ENCODE measurements at regions not wholly inside any gene's neighbourhood (a gene's known extent, or its start where the extent isn't known, plus 50 kb on each side); places are given as distances from the start of the nearest gene placed in this dataset.
"Not testable (repeated sequence)": the region's sequence is repeated elsewhere in the genome, so short reads cannot be mapped to it uniquely, and the experiment has no call there.

DNA sequence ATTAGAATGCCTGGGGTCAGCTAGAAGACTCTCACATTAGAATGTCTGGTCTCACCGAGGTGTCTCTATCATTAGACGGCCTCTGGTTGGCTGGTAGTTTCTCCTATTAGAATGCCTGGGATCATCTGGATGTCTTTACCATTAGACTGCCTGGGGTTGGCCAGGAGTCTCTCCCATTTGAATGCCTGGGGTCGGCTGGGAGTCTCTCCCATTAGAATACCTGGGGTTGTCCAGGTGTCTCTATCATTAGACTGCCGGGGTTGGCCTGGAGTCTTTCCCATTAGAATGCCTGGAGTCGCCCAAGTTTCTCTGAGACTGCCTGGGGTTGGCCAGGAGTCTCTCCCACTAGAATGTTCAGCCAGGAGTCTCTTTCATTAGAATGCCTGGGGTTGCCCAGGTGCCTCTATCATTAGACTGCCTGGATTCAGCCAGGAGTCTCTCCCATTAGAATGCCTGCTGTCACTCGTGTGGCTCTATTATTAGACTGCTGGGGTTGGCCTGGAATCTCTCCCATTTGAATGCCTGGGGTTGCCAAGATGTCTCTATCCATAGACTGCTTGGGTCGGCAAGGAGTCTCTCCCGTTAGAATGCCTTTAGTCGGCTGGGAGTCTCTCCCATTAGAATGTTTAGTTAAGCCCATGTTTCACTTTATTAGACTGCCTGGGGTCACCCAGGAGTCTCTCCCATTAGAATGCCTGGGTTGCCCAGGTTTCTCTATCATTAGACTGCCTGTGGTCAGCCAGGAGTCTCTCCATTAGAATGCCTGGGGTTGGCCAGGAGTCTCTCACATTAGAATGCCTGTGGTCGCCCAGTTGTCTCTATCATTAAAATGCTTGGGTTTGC, 1467.8 kb downstream of the UQCRFS1 start:
- WGBS, 3 donors, result 84 to 89% (median 85%) methylated on average over 10 of the region's 10 CpGs
- no peak overlapping the region for H3K27ac ChIP-seq (ENCODE audit: low read depth, low read length)

DNA sequence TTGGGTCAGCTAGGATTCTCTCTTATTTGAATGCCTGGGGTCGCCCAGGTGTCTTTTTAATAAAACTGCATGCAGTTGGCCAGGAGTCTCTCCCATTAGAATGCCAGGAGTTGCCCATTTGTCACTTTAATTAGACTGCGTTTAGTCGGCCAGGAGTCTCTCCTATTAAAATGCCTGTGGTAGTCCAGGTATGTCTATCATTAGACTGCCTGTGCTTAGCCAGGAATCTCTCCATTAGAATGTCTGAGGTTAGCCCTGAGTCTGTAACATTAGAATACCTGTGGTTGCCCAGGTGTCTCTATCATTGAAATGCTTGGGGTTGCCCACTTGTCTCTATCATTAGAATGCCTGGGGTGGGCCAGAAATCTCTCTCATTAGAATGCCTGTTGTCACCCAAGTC, 1470.9 kb downstream of the UQCRFS1 start:
- no peak overlapping the region for H3K27ac ChIP-seq (ENCODE audit: low read depth, low read length)
- 83 to 88% (median 84%) methylated on average over 3 of the region's 3 CpGs for WGBS, 3 donors

DNA sequence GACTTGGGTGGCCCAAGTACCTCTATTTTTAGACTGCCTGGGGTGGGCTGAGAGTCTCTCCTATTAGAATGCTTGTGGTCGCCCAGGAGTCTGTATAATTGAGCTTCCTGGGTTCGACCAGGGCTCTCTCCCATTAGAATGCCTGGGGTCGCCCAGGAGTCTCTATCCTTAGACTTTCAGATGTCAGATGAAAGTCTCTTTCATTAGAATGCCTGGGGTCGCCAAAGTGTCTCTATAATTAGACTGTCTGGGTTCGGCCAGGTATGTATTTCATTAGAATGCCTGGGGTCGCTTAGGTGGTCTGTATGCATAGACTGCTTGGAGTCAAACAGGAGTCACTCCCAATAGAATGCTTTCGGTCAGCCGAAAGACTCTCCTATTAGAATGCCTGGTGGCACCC, 1471.7 kb downstream of the UQCRFS1 start:
- no peak overlapping the region for H3K27ac ChIP-seq (ENCODE audit: low read depth, low read length)
- 89 to 93% (median 92%) methylated on average over 8 of the region's 8 CpGs for WGBS, 3 donors

DNA sequence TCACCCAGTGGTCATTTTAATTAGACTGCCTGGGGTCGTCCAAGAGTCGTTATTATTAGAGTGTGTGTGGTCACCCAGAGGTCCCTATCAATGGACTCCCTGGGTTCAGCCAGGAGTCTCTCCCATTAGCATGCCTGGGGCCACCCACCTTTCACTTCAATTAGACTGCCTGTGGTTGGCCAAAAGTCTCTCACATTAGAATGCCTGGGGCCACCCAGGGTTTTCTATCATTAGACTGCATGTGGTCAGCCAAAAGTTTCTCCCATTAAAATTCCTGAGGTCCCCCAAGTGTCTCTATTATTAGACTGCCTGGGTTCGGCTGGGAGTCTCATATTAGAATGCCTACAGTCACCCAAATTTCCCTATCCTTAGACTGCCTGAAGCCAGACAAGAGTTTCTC, 1472.6 kb downstream of the UQCRFS1 start:
- WGBS, 3 donors, result 81 to 92% (median 90%) methylated on average over 3 of the region's 3 CpGs

DNA sequence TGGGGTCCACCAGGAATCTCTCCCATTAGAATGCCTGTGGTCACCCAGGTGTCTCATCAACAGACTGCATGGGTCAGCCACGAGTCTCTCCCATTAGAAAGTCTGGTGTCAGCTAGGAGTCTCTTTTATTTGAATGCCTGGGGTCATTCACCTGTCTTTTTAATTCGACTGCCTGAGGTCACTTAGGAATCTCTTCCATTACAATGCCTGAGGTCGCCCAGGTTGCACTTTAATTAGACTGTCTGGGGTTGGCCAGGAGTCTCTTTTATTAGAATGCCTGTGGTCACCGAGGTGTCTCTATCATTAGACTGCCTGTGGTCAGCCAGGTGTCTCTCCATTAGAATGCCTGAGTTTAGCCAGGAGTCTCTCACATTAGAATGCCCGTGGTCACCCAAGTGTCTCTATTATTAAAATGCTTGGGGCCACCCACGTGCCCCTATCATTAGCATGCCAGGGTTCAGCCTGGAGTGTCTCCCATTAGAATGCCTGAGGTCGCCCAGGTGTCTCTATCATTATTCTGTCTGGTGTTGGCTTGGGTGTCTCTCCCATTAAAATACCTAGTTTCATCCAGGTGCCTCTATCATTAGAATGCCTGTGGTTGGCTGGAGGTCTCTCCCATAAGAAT, 1474.3 kb downstream of the UQCRFS1 start:
- no peak overlapping the region for H3K27ac ChIP-seq (ENCODE audit: low read depth, low read length)
- WGBS, 3 donors, result 89 to 92% (median 90%) methylated on average over 7 of the region's 7 CpGs

More for the DNA sequence above, 1472.6 kb downstream of the UQCRFS1 start:
- no peak overlapping the region for H3K27ac ChIP-seq (ENCODE audit: low read depth, low read length)

DNA sequence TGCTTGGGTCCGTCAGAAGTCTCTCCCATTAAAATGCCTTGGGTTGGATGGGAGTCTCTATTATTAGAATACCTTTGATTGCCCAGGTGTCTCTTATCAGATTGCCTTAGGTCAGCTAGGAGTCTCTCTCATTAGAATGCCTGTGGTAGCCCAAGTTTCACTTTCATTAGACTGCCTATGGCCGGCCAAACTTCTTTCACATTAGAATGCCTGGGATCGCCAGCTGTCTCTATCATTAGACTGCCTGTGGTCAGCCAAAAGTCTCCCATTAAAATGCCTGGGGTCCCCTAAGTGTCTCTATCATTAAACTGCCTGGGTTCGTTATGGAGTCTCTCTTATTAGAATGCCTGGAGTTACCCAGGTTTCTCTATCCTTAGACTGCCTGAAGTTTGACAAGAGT, 1476.7 kb downstream of the UQCRFS1 start:
- no peak overlapping the region for H3K27ac ChIP-seq (ENCODE audit: low read depth, low read length)
- WGBS, 3 donors, result 95 to 96% (median 96%) methylated on average over 4 of the region's 4 CpGs

DNA sequence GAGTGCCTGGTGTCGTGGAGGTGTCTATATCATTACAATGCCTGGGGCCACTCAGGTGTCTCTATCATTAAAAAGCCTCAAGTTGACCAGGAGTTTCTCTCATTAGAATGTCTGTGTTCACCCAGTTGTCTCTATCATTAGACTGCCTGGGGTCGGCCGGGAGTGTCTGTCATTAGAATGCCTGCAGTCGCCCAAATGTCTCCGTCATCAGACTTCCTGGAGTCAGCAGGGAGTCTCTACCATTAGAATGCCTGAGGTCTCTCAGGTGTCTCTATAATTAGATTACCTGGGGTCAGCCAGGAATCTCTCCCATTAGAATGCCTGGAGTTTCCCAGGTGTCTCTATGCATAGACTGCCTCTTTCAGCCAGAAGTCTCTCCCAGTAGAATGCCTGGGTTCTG, 1477.6 kb downstream of the UQCRFS1 start:
- WGBS, 3 donors, result 92 to 99% (median 93%) methylated on average over 5 of the region's 5 CpGs

DNA sequence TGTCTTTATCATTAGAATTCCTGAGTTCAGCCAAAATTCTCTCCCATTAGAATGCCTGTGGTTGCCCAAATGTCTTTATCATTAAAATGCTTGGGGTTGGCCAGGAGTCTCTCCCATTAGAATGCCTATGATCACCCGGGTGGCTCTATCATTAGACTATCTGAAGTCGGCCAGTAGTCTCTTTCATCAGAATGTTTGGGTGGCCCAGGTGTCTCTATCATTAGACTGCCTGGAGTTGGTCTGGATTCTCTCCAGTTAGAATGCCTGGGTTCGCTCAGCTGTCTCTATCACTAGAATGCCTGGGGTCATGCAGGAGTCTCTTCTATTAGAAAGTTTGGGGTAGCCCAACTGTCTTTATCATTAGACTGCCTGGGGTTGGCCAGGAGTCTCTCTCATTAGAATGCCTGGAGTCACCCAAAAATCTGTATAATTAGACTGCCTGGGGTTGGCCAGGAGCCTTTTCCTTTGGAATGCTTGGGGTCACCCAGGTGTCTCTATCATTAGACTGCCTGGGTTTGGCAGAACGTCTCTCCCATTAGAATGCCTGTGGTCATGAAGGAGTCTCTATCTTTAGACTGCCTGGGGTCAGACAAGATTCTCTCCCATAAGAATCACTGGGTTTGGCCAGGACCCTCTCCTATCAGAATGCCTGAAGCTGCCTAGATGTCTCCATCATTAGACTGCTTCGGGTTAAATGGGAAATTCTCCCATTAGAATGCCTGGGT, 1478.3 kb downstream of the UQCRFS1 start:
- WGBS, 3 donors, result 91 to 92% (median 91%) methylated on average over 5 of the region's 5 CpGs
- no peak overlapping the region for H3K27ac ChIP-seq (ENCODE audit: low read depth, low read length)

More for the DNA sequence above, 1477.6 kb downstream of the UQCRFS1 start:
- H3K27ac ChIP-seq (ENCODE audit: low read depth, low read length), result no peak overlapping the region

DNA sequence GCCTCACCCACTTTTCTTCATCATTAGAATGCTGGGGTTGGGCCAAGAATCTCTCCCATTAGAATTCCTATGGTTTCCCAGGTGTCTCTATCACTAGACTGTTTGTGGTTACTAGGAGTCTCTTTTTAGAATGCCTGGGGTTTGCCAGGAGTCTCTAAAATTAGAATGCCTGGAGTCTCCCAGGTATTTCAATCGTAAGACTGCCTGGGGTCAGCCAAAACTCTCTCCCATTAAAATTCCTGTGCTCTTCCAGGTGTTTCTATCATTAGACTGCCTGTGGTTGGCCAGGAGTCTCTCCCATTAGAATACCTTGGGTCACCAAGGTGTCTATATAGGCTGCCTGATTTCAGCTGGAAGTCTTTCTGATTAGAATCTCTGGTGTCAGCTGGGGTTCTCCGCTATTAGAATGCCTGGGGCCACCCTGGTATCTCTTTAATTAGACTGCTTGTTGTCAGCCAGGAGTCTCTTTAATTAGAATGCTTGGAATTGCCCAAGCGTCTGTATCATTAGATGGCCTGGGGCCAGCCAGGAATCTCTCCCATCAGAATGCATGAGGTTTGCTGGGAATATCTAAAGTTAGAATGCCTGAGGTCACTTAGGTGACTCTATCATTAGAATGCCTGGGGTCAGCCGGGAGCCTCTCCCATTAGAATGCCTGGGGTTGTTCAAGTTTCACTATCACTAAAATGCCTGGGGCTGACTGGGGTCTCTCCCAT, 1479.2 kb downstream of the UQCRFS1 start:
- no peak overlapping the region for H3K27ac ChIP-seq (ENCODE audit: low read depth, low read length)
- WGBS, 3 donors, result 92 to 94% (median 93%) methylated on average over 4 of the region's 4 CpGs

DNA sequence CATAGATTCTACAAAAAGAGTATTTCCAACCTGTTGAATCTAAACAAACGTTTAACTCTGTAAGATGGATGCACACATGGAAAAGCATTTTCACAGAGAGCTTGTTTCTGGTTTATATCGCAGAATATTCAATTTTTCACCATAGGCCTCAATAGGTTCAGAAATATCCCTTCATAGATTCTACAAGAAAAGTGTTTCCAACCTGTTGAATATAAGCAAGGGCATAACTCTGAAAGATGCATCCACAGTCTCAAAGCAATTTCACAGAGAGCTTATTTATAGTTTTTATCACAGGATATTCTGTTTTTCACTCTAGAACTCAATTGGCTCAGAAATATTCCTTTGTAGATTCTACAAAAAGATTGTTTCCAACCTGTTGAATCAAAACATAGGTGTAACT, 1483.6 kb downstream of the UQCRFS1 start:
- H3K27ac ChIP-seq (ENCODE audit: low read depth, low read length), result no peak overlapping the region
- WGBS, 3 donors, result 85 to 92% (median 89%) methylated on average over 2 of the region's 2 CpGs

DNA sequence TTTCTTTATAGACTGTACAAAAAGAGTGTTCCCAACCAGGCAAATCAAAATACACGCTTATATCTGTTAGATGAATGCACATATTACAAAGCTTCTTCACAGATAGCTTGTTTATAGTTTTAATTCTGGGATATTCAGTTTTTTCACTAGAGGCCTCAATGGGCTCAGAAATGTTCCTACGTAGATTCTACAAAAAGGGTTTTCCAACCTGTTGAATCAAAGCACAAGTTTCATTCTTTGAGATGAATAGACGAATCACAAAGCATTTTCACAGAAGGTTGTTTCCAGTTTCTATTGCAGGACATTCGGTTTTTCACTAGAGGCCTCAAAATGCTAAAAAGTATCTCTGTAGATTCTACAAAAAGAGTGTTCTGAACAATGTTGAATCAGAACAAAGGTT, 1490.3 kb downstream of the UQCRFS1 start:
- WGBS, 3 donors, result 81 to 83% (median 83%) methylated on average over 4 of the region's 4 CpGs
- H3K27ac ChIP-seq (ENCODE audit: low read depth, low read length), result no peak overlapping the region

DNA sequence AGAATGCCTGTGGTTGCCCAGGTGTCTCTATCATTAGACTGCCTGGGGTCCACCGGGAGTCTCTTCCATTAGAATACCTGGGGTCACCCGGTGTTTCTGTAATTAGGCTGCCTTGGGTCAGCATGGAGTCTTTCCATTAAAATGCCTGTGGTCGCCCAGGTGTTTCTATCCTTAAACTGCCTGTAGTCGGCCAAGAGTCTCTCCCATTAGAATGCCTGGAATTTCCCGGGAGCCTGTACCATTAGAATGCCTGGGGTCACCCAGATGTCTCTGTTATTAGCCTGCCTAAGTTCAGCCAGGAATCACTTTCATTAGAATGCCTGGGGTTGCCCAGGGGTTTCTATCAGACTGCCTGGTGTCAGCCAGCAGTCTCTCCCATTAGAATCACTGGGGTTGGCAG, 1492.8 kb downstream of the UQCRFS1 start:
- no peak overlapping the region for H3K27ac ChIP-seq (ENCODE audit: low read depth, low read length)
- 80 to 88% (median 87%) methylated on average over 5 of the region's 5 CpGs for WGBS, 3 donors

DNA sequence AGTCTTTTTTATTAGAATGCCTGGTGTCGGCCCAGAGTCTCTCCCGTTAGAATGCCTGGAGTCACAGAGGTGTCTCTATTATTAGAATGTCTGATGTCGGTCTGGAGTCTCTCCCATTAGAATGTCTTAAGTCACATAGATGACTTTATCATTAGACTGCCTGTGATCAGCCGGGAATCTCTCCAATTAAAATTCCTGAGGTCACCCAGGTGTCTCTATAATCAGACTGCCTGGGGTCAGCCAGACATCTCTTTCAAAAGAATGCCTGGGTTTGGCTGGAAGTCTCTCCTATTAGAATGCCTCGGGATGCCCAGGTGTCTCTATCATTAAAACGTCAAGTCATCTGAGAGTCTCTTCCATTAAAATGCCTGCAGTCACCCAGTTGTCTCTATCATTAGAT, 1493.9 kb downstream of the UQCRFS1 start:
- no peak overlapping the region for H3K27ac ChIP-seq (ENCODE audit: low read depth, low read length)
- WGBS, 3 donors, result 80 to 87% (median 84%) methylated on average over 6 of the region's 6 CpGs

DNA sequence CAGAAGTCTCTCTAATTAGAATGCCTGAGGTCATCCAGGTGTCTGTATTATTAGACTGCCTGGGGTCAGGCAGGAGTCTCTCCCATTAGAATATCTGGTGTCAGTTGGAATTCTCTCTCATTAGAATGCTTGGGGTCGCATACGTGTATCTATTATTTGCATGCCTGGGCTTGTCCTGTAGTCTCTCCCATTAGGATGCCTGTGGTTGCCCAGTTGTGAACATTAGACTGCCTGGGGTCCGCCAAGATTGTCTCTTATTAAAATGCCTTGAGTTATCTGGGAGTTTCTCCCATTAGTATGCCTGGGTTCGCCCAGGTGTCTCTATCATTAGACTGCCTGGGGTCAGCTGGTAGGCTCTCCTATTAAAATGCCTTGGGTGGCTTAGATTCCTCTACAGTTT, 1494.7 kb downstream of the UQCRFS1 start:
- WGBS, 3 donors, result 70 to 80% (median 71%) methylated on average over 4 of the region's 4 CpGs

DNA sequence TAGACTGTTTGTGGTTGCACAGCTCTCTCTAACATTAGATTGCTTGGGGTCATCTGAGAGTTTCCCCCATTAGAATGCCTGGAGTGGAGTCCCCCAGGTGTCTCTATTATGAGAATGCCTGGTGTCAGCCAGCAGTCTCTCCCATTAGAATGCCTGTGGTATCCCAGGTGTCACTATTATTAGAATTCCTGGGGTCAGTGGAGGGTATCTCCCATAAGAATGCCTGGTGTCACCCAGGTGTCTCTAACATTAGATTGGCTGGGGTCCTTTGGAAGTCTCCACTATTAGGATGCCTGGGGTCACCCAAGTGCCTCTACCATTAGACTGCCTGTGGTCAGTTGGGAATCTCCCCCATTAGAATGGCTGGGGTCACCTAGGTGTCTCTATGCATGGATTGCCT, 1495.1 kb downstream of the UQCRFS1 start:
- no peak overlapping the region for H3K27ac ChIP-seq (ENCODE audit: low read depth, low read length)

More for the DNA sequence above, 1494.7 kb downstream of the UQCRFS1 start:
- no peak overlapping the region for H3K27ac ChIP-seq (ENCODE audit: low read depth, low read length)

DNA sequence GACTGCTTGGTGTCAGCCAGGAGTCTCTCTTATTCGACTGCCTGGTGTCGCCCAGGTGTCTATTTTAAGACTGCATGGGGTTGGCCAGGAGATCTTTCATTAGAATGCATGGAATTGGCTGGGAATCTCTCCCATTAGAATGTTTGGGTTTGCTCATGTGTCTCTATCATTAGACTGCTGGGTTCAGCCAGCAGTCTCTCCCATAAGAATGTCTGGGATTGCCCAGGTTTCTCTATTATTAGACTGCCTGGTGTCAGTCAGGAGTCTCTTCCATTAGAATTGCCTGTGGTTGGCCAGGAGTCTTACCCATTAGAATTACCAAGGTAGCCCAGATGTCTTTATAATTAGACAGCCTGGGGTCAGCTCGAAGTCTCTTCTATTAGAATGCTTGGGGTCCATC, 1496.0 kb downstream of the UQCRFS1 start:
- WGBS, 3 donors, result 66 to 72% (median 68%) methylated on average over 3 of the region's 3 CpGs
- H3K27ac ChIP-seq (ENCODE audit: low read depth, low read length), result no peak overlapping the region

DNA sequence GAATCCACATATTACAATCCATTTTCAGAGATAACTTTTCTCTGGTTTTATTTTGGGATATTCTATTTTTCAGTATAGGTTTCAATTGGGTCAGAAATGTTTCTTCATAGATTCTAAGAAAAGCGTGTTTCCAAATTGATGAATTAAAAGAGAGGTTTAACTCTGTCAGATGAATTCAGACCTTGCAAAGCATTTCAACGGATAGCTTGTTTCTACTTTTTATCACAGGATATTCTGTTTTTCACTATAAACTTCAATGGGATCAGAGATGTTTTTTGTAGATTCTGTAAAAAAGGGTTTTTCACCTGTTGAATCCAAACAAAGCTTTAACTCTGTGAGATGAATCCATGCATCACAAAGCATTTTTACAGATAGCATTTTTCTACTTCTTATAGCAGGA, 1498.1 kb downstream of the UQCRFS1 start:
- WGBS, 3 donors, result 56 to 72% (median 70%) methylated on average over 2 of the region's 2 CpGs
- no peak overlapping the region for H3K27ac ChIP-seq (ENCODE audit: low read depth, low read length)

DNA sequence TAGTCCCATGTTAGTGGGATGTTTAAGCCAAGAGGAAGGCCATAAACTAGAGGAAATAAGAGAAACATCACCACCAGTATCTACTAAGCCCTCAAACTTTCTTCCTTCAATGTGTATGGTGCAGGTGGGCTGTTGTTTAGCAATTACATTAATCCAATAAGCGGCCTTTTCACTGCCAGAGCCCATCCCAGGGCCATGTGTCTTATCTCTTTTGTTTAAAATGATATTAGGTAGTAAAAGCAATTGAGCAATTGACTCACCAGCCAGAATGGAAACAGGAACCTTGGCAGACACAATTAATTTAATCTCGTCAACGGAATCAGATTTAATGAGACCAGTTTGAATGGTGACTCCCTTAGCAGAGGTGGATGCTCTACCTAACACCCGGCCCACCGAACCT, 1503.5 kb downstream of the UQCRFS1 start:
- 63 to 81% (median 73%) methylated on average over 5 of the region's 5 CpGs for WGBS, 3 donors
- H3K27ac ChIP-seq (ENCODE audit: low read depth, low read length), result no peak overlapping the region

DNA sequence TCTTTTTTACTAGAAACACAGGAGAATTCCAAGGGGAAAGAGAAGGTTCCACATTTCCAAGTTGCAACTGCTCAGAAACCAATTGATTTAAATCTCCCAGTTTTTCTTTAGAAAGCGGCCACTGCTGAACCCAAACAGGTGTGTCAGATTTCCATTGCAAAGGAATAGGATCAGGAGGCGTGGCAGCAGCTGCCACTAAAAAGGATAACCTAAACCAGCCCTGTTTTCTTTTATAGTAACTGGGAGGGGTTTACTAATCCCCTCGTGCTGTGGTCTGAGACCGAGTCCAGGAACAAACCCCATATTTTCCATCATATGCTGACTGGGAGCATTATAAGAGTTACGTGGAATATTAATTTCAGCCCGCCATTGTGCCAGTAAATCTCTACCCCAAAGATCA, 1504.0 kb downstream of the UQCRFS1 start:
- WGBS, 3 donors, result 71 to 77% (median 75%) methylated on average over 6 of the region's 6 CpGs
- not testable (repeated sequence) for H3K27ac ChIP-seq (ENCODE audit: low read depth, low read length)
